Central memory CD4-positive, alpha-beta T cell (primary cell): ENCODE measurements at regions not wholly inside any gene's neighbourhood (a gene's known extent, or its start where the extent isn't known, plus 50 kb on each side); places are given as distances from the start of the nearest gene placed in this dataset.
"Not testable (repeated sequence)": the region's sequence is repeated elsewhere in the genome, so short reads cannot be mapped to it uniquely, and the experiment has no call there.

Experiments used
- DNase-seq: peaks from one replicate; pipeline ENCODE4 v3.0.0; 2022

- DNase-seq = no peak
Measured at GRCh38 chr2:184993746-184994145, 395.4 kb downstream of the ZNF804A start.

- DNase-seq = no peak
Measured at GRCh38 chr2:185006481-185006880, 408.2 kb downstream of the ZNF804A start.

- no peak for DNase-seq
Measured at GRCh38 chr2:185012643-185013042, 414.3 kb downstream of the ZNF804A start.

- DNase-seq = no peak
Measured at GRCh38 chr2:185014076-185014475, 415.7 kb downstream of the ZNF804A start.

- not testable (repeated sequence) for DNase-seq
Measured at GRCh38 chr2:185025891-185026290, 427.6 kb downstream of the ZNF804A start.

GRCh38 chr2:185035906-185036305 lies 437.6 kb downstream of the ZNF804A start:
- no peak for DNase-seq

GRCh38 chr2:185044323-185044874 lies 446.1 kb downstream of the ZNF804A start:
- DNase-seq = no peak

GRCh38 chr2:185050804-185051203 lies 452.5 kb downstream of the ZNF804A start:
- no peak for DNase-seq

GRCh38 chr2:185063761-185064160 lies 465.4 kb downstream of the ZNF804A start:
- DNase-seq = no peak

- no peak for DNase-seq
Measured at GRCh38 chr2:185066128-185066527, 467.8 kb downstream of the ZNF804A start.

- no peak for DNase-seq
Measured at GRCh38 chr2:185069107-185069506, 470.8 kb downstream of the ZNF804A start.

- no peak for DNase-seq
Measured at GRCh38 chr2:185074156-185074555, 475.8 kb downstream of the ZNF804A start.

- no peak for DNase-seq
Measured at GRCh38 chr2:185082749-185083148, 484.4 kb downstream of the ZNF804A start.

- DNase-seq = no peak
Measured at GRCh38 chr2:185108588-185108987, 510.3 kb downstream of the ZNF804A start.

GRCh38 chr2:185127412-185127811 lies 529.1 kb downstream of the ZNF804A start:
- no peak for DNase-seq

- DNase-seq = no peak
Measured at GRCh38 chr2:185128346-185128745, 530.0 kb downstream of the ZNF804A start.

GRCh38 chr2:185128996-185129395 lies 530.7 kb downstream of the ZNF804A start:
- no peak for DNase-seq

GRCh38 chr2:185130685-185131084 lies 532.4 kb downstream of the ZNF804A start:
- no peak for DNase-seq

GRCh38 chr2:185132501-185133041 lies 534.2 kb downstream of the ZNF804A start:
- no peak for DNase-seq

- DNase-seq = no peak
Measured at GRCh38 chr2:185137700-185138099, 539.4 kb downstream of the ZNF804A start.

GRCh38 chr2:185142677-185143076 lies 544.3 kb downstream of the ZNF804A start:
- DNase-seq = no peak

- no peak for DNase-seq
Measured at GRCh38 chr2:185144159-185144919, 546.0 kb downstream of the ZNF804A start.

- no peak for DNase-seq
Measured at GRCh38 chr2:185145316-185146121, 547.2 kb downstream of the ZNF804A start.

- no peak for DNase-seq
Measured at GRCh38 chr2:185147361-185147760, 549.0 kb downstream of the ZNF804A start.
